GM23248 (cell line): ENCODE measurements at regions not wholly inside any gene's neighbourhood (a gene's known extent, or its start where the extent isn't known, plus 50 kb on each side); places are given as distances from the start of the nearest gene placed in this dataset.

Source experiments
- EZH2 ChIP-seq: fragments of 200-600 bp; sonication (generic); IDR thresholded peaks from 2 replicates; pipeline ENCODE4 v1.6.1; 2018; ENCODE audit warnings: antibody characterized with exemption, mild to moderate bottlenecking; ENCODE audit not compliant: insufficient read depth, poor library complexity, severe bottlenecking
- EZH2phosphoT487 ChIP-seq: fragments of 200-600 bp; sonication (generic); IDR thresholded peaks from 2 replicates; pipeline ENCODE4 v1.6.1; 2018; ENCODE audit warnings: antibody characterized with exemption, moderate library complexity, mild to moderate bottlenecking, low read depth; ENCODE audit not compliant: insufficient read depth

DNA sequence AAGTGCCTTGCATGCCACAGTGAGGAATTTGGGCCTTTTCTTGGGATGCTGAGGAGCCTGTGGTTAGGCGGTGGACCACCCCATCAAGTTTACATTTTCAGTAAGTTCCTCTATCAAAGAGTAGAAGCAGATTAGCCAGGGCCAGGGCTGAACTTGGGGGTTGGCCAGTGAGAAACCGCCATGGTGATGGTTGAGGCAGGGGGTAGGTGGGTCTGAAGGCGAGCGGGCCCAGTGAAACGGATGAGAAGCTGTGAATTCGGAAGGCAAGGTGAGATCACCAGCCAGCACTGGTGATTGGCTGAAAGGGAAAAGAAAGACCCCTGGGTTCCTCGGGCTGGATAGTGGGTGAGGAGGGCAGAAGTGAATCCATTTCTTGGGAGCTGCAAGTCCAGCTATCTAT, 311.4 kb downstream of the CBLN1 start:
- TF ChIP-seq EZH2, result no peak
- no peak for TF ChIP-seq EZH2phosphoT487
